PC-9 (cell line): ENCODE measurements at regions not wholly inside any gene's neighbourhood (a gene's known extent, or its start where the extent isn't known, plus 50 kb on each side); places are given as distances from the start of the nearest gene placed in this dataset.

Experiments used
- CTCF ChIP-seq: fragments of 200-600 bp; sonication (generic); conservative IDR thresholded peaks from 2 replicates; pipeline ENCODE4 v1.6.1; 2017; ENCODE audit warnings: mixed run types, antibody characterized with exemption, mild to moderate bottlenecking, moderate library complexity
- EZH2 ChIP-seq: fragments of 200-600 bp; sonication (generic); IDR thresholded peaks from 2 replicates; pipeline ENCODE4 v1.8.0; 2017; ENCODE audit warnings: antibody characterized with exemption, low read depth

- TF ChIP-seq CTCF (no peak), EZH2 (no peak)
These were observed 252.7 kb upstream of the CSF3R start for GRCh38 chr1:36735436-36735835.
